ENCODE measurements at regions not wholly inside any gene's neighbourhood (a gene's known extent, or its start where the extent isn't known, plus 50 kb on each side); places are given as distances from the start of the nearest gene placed in this dataset.

- Histone ChIP-seq H3K4me1 (replicated peaks in 1 of 2; ENCODE audit: control insufficient read depth in 2 of 2, insufficient read depth in 2 of 2, low read length in 2 of 2) (no peaks in the 10 kb centered on the region), H3K9ac (ENCODE audit: insufficient read depth in 1 of 2, low read depth in 2 of 2, low read length in 2 of 2) (no peak overlapping the region), H3K27me3 (ENCODE audit: control insufficient read depth in 2 of 2, insufficient read depth in 2 of 2, low read length in 2 of 2) (no peaks in the 10 kb centered on the region), H3K27ac (ENCODE audit: extremely low read depth, low read depth, low read length) (no peak overlapping the region), H3K4me2 (ENCODE audit: insufficient read depth, low read length) (no peak overlapping the region), H2AFZ (ENCODE audit: low read depth, low read length) (no peak overlapping the region), H3K9me3 (replicated peaks; ENCODE audit: control insufficient read depth, insufficient read depth, low read depth, low read length) (no peaks in the 10 kb centered on the region; the same call in 1 of the 2 replicates), H3K79me2 (ENCODE audit: control insufficient read depth, insufficient read depth, low read length) (no peaks in the 10 kb centered on the region), H4K20me1 (replicated peaks; ENCODE audit: control insufficient read depth, insufficient read depth, low read length) (no peaks in the 10 kb centered on the region), H3K4me3 (no peak overlapping the region), H3K36me3 (ENCODE audit: control insufficient read depth, insufficient read depth, low read length) (no peaks in the 10 kb centered on the region), H3K9me1 (ENCODE audit: control insufficient read depth, insufficient read depth, low read length) (no peaks in the 10 kb centered on the region)
- WGBS (ENCODE audit: insufficient coverage, low coverage, missing lambda C conversion rate), result 8% methylated on average over 1 of the region's 1 CpG
- ATAC-seq, result no peak
- FAIRE-seq, result no peak
- no TSS peak for BruUV-seq (replicated peaks)
- intact Hi-C loops (cut with micrococcal nuclease), result no loop called here
- ChIA-PET CTCF (ENCODE audit: low intra/inter-chr PET ratio) (no interaction called here), POLR2A (no interaction called here)
- TF ChIP-seq, protein P1, sequence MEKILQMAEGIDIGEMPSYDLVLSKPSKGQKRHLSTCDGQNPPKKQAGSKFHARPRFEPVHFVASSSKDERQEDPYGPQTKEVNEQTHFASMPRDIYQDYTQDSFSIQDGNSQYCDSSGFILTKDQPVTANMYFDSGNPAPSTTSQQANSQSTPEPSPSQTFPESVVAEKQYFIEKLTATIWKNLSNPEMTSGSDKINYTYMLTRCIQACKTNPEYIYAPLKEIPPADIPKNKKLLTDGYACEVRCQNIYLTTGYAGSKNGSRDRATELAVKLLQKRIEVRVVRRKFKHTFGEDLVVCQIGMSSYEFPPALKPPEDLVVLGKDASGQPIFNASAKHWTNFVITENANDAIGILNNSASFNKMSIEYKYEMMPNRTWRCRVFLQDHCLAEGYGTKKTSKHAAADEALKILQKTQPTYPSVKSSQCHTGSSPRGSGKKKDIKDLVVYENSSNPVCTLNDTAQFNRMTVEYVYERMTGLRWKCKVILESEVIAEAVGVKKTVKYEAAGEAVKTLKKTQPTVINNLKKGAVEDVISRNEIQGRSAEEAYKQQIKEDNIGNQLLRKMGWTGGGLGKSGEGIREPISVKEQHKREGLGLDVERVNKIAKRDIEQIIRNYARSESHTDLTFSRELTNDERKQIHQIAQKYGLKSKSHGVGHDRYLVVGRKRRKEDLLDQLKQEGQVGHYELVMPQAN (IDR thresholded peaks at IDR 0.05; ENCODE audit: borderline replicate concordance), result no peak
- TF ChIP-seq ZBTB40 (IDR thresholded peaks at IDR 0.05), result no peak
- no peak for TF ChIP-seq ZBTB40 (CRISPR knock-in tag; IDR thresholded peaks at IDR 0.05)
- TF ChIP-seq NFYB (IDR thresholded peaks at IDR 0.05; ENCODE audit: extremely low read depth, insufficient read length), result no peak
- DNase-seq (ENCODE audit: extremely low read depth in 1 of 4, low spot score in 3 of 4), result no peak
- in situ Hi-C loops (cut with MboI), result no loop called here
Measured at GRCh38 chr3:18529631-18530030, 104.5 kb upstream of the SATB1 start.

All from K562 (cell line).